GM23338 (cell line): ENCODE measurements at regions not wholly inside any gene's neighbourhood (a gene's known extent, or its start where the extent isn't known, plus 50 kb on each side); places are given as distances from the start of the nearest gene placed in this dataset. TPM values are rescaled to one million over a fixed set of nuclear protein-coding genes. Genes with fewer than 3 reads are reported as not detected.

Experiments used
- small RNA-seq: library from RNA; depleted of rRNA; stranded (forward); fragments of <200 nt; gene quantifications from one replicate; pipeline ENCODE3, GENCODE V24; 2014; ENCODE audit warnings: low replicate concordance

Small RNAs in the stretch of these regions (small RNA-seq; reads per million reads assigned to genes)
- gene AC090897.1: not detected
